ENCODE measurements at regions not wholly inside any gene's neighbourhood (a gene's known extent, or its start where the extent isn't known, plus 50 kb on each side); places are given as distances from the start of the nearest gene placed in this dataset.

- intact Hi-C loops (cut with micrococcal nuclease), result no loop called here
- Histone ChIP-seq H3K27me3 (ENCODE audit: low read depth) (no peaks in the 10 kb centered on the region), H3K4me1 (no peaks in the 10 kb centered on the region), H3K36me3 (no peaks in the 10 kb centered on the region), H3K27ac (replicated peaks) (no peak overlapping the region), H3K4me3 (no peak overlapping the region), H3K9me3 (replicated peaks) (no peaks in the 10 kb centered on the region)
- no peak for DNase-seq
- TF ChIP-seq, protein P1, sequence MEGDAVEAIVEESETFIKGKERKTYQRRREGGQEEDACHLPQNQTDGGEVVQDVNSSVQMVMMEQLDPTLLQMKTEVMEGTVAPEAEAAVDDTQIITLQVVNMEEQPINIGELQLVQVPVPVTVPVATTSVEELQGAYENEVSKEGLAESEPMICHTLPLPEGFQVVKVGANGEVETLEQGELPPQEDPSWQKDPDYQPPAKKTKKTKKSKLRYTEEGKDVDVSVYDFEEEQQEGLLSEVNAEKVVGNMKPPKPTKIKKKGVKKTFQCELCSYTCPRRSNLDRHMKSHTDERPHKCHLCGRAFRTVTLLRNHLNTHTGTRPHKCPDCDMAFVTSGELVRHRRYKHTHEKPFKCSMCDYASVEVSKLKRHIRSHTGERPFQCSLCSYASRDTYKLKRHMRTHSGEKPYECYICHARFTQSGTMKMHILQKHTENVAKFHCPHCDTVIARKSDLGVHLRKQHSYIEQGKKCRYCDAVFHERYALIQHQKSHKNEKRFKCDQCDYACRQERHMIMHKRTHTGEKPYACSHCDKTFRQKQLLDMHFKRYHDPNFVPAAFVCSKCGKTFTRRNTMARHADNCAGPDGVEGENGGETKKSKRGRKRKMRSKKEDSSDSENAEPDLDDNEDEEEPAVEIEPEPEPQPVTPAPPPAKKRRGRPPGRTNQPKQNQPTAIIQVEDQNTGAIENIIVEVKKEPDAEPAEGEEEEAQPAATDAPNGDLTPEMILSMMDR (IDR thresholded peaks at IDR 0.05; ENCODE audit: borderline replicate concordance), result no peak
These were observed 62.4 kb upstream of the TAS2R1 start for GRCh38 chr5:9692576-9692975.

- TF ChIP-seq, protein P1 (IDR thresholded peaks at IDR 0.05; ENCODE audit: borderline replicate concordance), result no peak
- intact Hi-C loops (cut with micrococcal nuclease), result no loop called here
- H3K4me3 ChIP-seq, result no peak overlapping the region
- no peaks in the 10 kb centered on the region for H3K27me3 ChIP-seq (ENCODE audit: low read depth)
- no peaks in the 10 kb centered on the region for H3K4me1 ChIP-seq
- no peak overlapping the region for H3K27ac ChIP-seq (replicated peaks)
- H3K36me3 ChIP-seq, result no peaks in the 10 kb centered on the region
- no peak for DNase-seq
- no peaks in the 10 kb centered on the region for H3K9me3 ChIP-seq (replicated peaks)
These were observed 61.1 kb upstream of the TAS2R1 start for GRCh38 chr5:9691261-9691660.

DNA sequence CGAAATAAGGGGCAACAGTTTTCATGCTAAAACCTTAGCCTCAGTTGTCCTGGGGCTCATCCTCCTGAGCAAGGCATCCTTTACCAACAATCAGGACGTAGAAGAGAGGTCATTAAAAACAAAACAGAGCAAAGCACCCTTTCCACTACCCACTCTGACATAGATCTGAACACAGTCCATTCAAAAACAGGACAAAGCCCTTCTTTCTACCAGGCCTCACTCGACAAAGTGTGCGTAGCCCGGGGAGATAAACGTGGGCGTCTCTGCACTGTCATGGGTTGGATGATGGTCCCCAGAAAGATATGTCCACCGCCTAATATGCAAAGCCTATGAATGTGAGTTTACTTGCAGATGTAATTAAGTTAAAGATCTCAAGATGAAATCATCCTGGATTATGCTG is 60.6 kb upstream of the TAS2R1 start:
- Histone ChIP-seq H3K27me3 (ENCODE audit: low read depth) (no peaks in the 10 kb centered on the region), H3K4me1 (no peaks in the 10 kb centered on the region), H3K9me3 (replicated peaks) (no peaks in the 10 kb centered on the region), H3K4me3 (no peak overlapping the region), H3K36me3 (no peaks in the 10 kb centered on the region), H3K27ac (replicated peaks) (no peak overlapping the region)
- no peak for DNase-seq
- TF ChIP-seq, protein P1 (IDR thresholded peaks at IDR 0.05; ENCODE audit: borderline replicate concordance), result no peak
- intact Hi-C loops (cut with micrococcal nuclease), result no loop called here

DNA sequence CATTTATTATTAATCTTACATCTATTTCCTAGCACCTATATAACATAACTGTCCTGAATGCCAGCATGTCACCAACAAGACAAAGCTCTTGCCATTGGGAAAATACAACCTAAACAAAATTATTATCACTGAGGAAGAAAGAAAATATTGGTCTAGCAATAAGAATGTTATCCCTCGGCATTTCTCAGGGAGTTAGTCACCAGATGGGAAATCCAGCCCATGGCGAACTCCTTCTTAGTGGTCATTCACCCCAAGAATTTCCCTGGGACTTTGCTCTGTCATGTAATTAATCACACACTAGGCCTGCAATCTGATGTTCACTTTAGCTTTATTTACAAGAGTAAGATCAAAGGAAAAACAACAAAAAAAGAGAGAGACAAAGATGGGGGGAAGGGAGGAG is 56.1 kb upstream of the TAS2R1 start:
- Histone ChIP-seq H3K4me3 (no peak overlapping the region), H3K36me3 (no peaks in the 10 kb centered on the region), H3K9me3 (replicated peaks) (no peaks in the 10 kb centered on the region), H3K27me3 (ENCODE audit: low read depth) (no peaks in the 10 kb centered on the region), H3K4me1 (no peaks in the 10 kb centered on the region), H3K27ac (replicated peaks) (no peak overlapping the region)
- TF ChIP-seq, protein P1 (IDR thresholded peaks at IDR 0.05; ENCODE audit: borderline replicate concordance), result no peak
- no peak for DNase-seq
- intact Hi-C loops (cut with micrococcal nuclease), result no loop called here

DNA sequence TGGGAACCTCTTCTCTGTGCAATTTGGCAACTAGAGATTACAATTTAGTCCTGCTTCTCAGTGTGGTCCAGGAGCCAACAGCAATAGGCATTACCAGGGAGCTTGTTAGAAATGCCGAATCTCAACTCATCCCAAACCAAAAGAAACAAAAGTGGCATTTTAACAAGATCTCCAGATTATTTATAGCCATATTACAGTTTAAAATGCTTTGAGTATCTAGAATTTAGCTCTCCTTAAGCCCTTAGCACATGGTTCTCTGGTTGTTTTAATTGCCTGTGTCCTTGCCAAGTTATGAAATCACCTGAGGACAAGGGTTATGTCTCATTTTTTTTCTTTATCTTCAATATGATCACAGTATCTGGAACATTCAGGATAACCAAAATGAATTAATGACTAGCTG is 51.6 kb upstream of the TAS2R1 start:
- peaks cover 24% of the 10 kb centered on the region for H3K9me3 ChIP-seq (replicated peaks)
- no peaks in the 10 kb centered on the region for H3K4me1 ChIP-seq
- TF ChIP-seq, protein P1 (IDR thresholded peaks at IDR 0.05; ENCODE audit: borderline replicate concordance), result no peak
- no peak overlapping the region for H3K4me3 ChIP-seq
- no peaks in the 10 kb centered on the region for H3K36me3 ChIP-seq
- H3K27me3 ChIP-seq (ENCODE audit: low read depth), result no peaks in the 10 kb centered on the region
- DNase-seq, result no peak
- intact Hi-C loops (cut with micrococcal nuclease), result no loop called here
- H3K27ac ChIP-seq (replicated peaks), result no peak overlapping the region

Measured in left ventricle myocardium inferior (tissue), 1 donor.